SU-DHL-6 (cell line): ENCODE measurements at regions not wholly inside any gene's neighbourhood (a gene's known extent, or its start where the extent isn't known, plus 50 kb on each side); places are given as distances from the start of the nearest gene placed in this dataset.
A peak's percentile ranks its signal among the peaks of the same experiment; 100 is the strongest.

ENCODE experiments used
- H2AFZ ChIP-seq: fragments of 200-600 bp; sonication (generic); 2 replicates; pipeline ENCODE4 v1.6.1; 2014; ENCODE audit warnings: low read depth, mild to moderate bottlenecking, moderate library complexity, mixed read lengths, antibody characterized with exemption, low read length; ENCODE audit not compliant: severe bottlenecking
- H3F3A ChIP-seq: fragments of 200-600 bp; shearing (Covaris generic); 2 replicates; pipeline ENCODE4 v1.6.0; 2016; ENCODE audit warnings: antibody characterized with exemption, mild to moderate bottlenecking; ENCODE audit not compliant: insufficient read depth
- H3K27ac ChIP-seq: fragments of 200-600 bp; sonication (generic); 2 replicates; pipeline ENCODE4 v1.5.1; 2016; ENCODE audit warnings: low read depth, mild to moderate bottlenecking, low read length, moderate library complexity, mixed read lengths
- H3K27me3 ChIP-seq: fragments of 200-600 bp; sonication (generic), shearing (Covaris generic); 2 replicates; pipeline ENCODE4 v1.6.0; 2014; ENCODE audit warnings: mild to moderate bottlenecking, low read length
- H3K36me3 ChIP-seq: fragments of 200-600 bp; sonication (generic); 2 replicates; pipeline ENCODE4 v1.6.1; 2014; ENCODE audit warnings: mild to moderate bottlenecking, low read length, mixed read lengths
- H3K4me2 ChIP-seq: fragments of 300-600, 200-600 bp; shearing (Covaris generic), sonication (generic); 2 replicates; pipeline ENCODE4 v1.6.0; 2014; ENCODE audit warnings: low read length, low read depth, mild to moderate bottlenecking; ENCODE audit not compliant: poor library complexity, severe bottlenecking
- H3K4me3 ChIP-seq: fragments of 200-600 bp; sonication (generic); 2 replicates; pipeline ENCODE4 v1.5.1; 2014; ENCODE audit warnings: antibody characterized with exemption, low read length, mild to moderate bottlenecking, mixed read lengths; ENCODE audit not compliant: insufficient read depth, poor library complexity, severe bottlenecking
- H3K79me2 ChIP-seq: fragments of 200-600 bp; sonication (generic); 2 replicates; pipeline ENCODE4 v1.6.1; 2014; ENCODE audit warnings: mild to moderate bottlenecking, low read length, moderate library complexity; ENCODE audit not compliant: insufficient read depth
- H3K9ac ChIP-seq: fragments of 200-600 bp; sonication (generic); 2 replicates; pipeline ENCODE4 v1.7.0; 2014; ENCODE audit warnings: mild to moderate bottlenecking, low read length
- H3K9me2 ChIP-seq: fragments of 200-600 bp; sonication (generic); replicated peaks from 2 replicates; pipeline ENCODE4 v1.6.1; 2014; ENCODE audit warnings: low read length; ENCODE audit not compliant: insufficient read depth
- H3K9me3 ChIP-seq: fragments of 200-600 bp; sonication (generic); 2 replicates; pipeline ENCODE4 v1.6.1; 2014; ENCODE audit warnings: low read length, mixed read lengths; ENCODE audit not compliant: insufficient read depth
- H4K20me1 ChIP-seq: fragments of 200-600 bp; sonication (generic); 2 replicates; pipeline ENCODE4 v1.6.1; 2014; ENCODE audit warnings: low read depth, mild to moderate bottlenecking, antibody characterized with exemption, low read length, moderate library complexity, mixed read lengths
- CTCF ChIP-seq: fragments of 200-600 bp; sonication (generic); IDR thresholded peaks from one replicate; pipeline ENCODE4 v1.5.1; 2017; ENCODE audit warnings: antibody characterized with exemption, mild to moderate bottlenecking, low read length, moderate library complexity; ENCODE audit not compliant: insufficient read depth, poor library complexity, severe bottlenecking
- EZH2phosphoT487 ChIP-seq: fragments of 200-600 bp; sonication (generic), shearing (Covaris generic); conservative IDR thresholded peaks from 2 replicates; pipeline ENCODE4 v1.6.1; 2018; ENCODE audit warnings: mild to moderate bottlenecking, antibody characterized with exemption, low read length, moderate library complexity, mixed read lengths

DNA sequence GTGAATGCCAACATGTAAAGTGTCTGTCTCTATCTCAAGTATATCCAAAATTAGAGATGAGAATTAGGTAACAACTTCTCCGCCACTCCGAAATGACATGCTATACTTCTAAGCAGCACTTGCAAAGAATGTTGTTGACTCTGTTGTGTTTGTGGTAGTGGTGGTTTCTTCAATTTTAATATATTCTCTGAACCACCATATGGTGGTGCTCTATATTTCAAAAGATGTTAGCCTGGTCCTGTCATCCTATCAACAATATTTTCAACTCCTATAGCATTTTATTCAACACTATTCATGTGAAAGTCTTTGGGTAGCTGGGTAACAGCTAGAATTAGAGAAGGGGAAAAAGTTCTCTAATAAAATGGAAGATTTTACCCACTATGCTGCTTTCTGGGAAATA lies 1622.8 kb upstream of the IGFBP7 start:
- H3K9me3 ChIP-seq, result no peaks in the 10 kb centered on the region
- no peak overlapping the region for H3K9ac ChIP-seq
- no peaks in the 10 kb centered on the region for H3K79me2 ChIP-seq
- no peaks in the 10 kb centered on the region for H4K20me1 ChIP-seq
- H3K9me2 ChIP-seq, result no peaks in the 10 kb centered on the region
- no peaks in the 10 kb centered on the region for H3K36me3 ChIP-seq
- no peak overlapping the region for H3K4me3 ChIP-seq
- peak overlapping the region; percentile 61; the same call in 1 of the 2 replicates for H3K27ac ChIP-seq
- no peaks in the 10 kb centered on the region for H3K27me3 ChIP-seq
- H3F3A ChIP-seq, result no peaks in the 10 kb centered on the region
- H3K4me2 ChIP-seq, result no peak overlapping the region
- no peak for TF ChIP-seq CTCF
- no peak for TF ChIP-seq EZH2phosphoT487
- H2AFZ ChIP-seq, result peak overlapping the region; percentile 48

DNA sequence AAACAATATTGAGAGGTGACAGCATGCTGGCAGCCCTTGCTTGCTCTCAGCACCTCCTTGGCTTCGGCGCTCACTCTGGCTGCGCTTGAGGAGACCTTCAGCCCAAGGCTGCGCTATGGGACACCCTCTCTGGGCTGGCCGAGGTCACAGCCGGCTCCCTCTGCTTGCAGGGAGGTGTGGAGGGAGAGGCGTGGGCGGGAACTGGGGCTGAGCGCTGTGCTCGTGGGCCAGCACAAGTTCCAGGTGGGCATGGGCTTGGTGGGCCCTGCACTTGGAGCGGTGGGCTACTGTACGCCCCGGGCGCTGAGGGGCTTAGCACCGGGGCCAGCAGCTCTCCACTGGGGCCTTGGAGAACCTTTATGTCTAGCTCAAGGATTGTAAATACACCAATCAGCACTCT lies 1613.8 kb upstream of the IGFBP7 start:
- Histone ChIP-seq H3K9ac (no peak overlapping the region), H3K79me2 (no peaks in the 10 kb centered on the region)

DNA sequence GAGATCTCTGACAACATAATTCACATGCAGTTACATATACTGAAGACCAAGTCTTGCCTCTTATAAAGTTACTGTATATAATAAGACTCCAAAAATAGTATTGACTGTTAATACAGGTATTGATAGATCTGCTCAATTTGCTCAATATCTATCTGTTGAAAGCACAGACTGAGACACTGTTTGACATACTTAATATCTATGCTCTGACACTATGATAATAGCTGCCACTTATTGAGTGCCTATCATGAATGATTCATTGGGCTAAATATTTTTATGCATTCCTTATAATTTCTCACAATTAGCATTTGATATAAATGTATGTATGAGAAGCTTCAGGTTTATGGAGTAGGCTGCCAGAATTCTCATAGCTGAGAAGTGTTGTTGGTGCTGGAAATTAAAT lies 1600.9 kb upstream of the IGFBP7 start:
- H3K4me2 ChIP-seq, result no peak overlapping the region
- H3K27ac ChIP-seq, result no peak overlapping the region
- H3K36me3 ChIP-seq, result no peaks in the 10 kb centered on the region
- H3K9me3 ChIP-seq, result no peaks in the 10 kb centered on the region
- no peaks in the 10 kb centered on the region for H3K79me2 ChIP-seq
- H2AFZ ChIP-seq, result no peak overlapping the region
- no peak overlapping the region for H3K4me3 ChIP-seq
- no peaks in the 10 kb centered on the region for H3K27me3 ChIP-seq
- H4K20me1 ChIP-seq, result no peaks in the 10 kb centered on the region
- H3K9ac ChIP-seq, result no peak overlapping the region
- H3K9me2 ChIP-seq, result no peaks in the 10 kb centered on the region
- no peaks in the 10 kb centered on the region for H3F3A ChIP-seq
- no peak for TF ChIP-seq EZH2phosphoT487
- TF ChIP-seq CTCF, result no peak

More for the DNA sequence above, 1613.8 kb upstream of the IGFBP7 start:
- TF ChIP-seq EZH2phosphoT487 (no peak), CTCF (no peak)
- Histone ChIP-seq H4K20me1 (no peaks in the 10 kb centered on the region), H3F3A (no peaks in the 10 kb centered on the region), H2AFZ (no peak overlapping the region), H3K9me2 (no peaks in the 10 kb centered on the region), H3K27ac (no peak overlapping the region), H3K36me3 (no peaks in the 10 kb centered on the region), H3K4me2 (no peak overlapping the region), H3K9me3 (no peaks in the 10 kb centered on the region), H3K4me3 (no peak overlapping the region), H3K27me3 (no peaks in the 10 kb centered on the region)
